Loucy (cell line): ENCODE measurements at regions not wholly inside any gene's neighbourhood (a gene's known extent, or its start where the extent isn't known, plus 50 kb on each side); places are given as distances from the start of the nearest gene placed in this dataset.

Experiments used
- EZH2phosphoT487 ChIP-seq: fragments of 200-600 bp; IDR thresholded peaks from 2 replicates; pipeline ENCODE4 v1.6.1; 2018; ENCODE audit warnings: antibody characterized with exemption, mild to moderate bottlenecking, moderate library complexity, borderline replicate concordance
- TF ChIP-seq, protein P1 (sequence below): fragments of 200-600 bp; sonication (generic); conservative IDR thresholded peaks from 2 replicates; pipeline ENCODE4 v1.5.1; 2014; ENCODE audit warnings: mild to moderate bottlenecking, antibody characterized with exemption, low read length

- TF ChIP-seq, protein P1, sequence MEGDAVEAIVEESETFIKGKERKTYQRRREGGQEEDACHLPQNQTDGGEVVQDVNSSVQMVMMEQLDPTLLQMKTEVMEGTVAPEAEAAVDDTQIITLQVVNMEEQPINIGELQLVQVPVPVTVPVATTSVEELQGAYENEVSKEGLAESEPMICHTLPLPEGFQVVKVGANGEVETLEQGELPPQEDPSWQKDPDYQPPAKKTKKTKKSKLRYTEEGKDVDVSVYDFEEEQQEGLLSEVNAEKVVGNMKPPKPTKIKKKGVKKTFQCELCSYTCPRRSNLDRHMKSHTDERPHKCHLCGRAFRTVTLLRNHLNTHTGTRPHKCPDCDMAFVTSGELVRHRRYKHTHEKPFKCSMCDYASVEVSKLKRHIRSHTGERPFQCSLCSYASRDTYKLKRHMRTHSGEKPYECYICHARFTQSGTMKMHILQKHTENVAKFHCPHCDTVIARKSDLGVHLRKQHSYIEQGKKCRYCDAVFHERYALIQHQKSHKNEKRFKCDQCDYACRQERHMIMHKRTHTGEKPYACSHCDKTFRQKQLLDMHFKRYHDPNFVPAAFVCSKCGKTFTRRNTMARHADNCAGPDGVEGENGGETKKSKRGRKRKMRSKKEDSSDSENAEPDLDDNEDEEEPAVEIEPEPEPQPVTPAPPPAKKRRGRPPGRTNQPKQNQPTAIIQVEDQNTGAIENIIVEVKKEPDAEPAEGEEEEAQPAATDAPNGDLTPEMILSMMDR = no peak
- TF ChIP-seq EZH2phosphoT487 = no peak
Measured at GRCh38 chr2:54401554-54401953, 54.6 kb upstream of the SPTBN1 start.
